ENCODE measurements at regions not wholly inside any gene's neighbourhood (a gene's known extent, or its start where the extent isn't known, plus 50 kb on each side); places are given as distances from the start of the nearest gene placed in this dataset.

GRCh38 chr4:116055857-116056827 is 942.7 kb upstream of the NDST4 start:
- H3K4me3 ChIP-seq (replicated peaks in 1 of 2; ENCODE audit: low read depth in 2 of 2, low read length in 2 of 2) = no peak overlapping the region
- TF ChIP-seq, protein P1, sequence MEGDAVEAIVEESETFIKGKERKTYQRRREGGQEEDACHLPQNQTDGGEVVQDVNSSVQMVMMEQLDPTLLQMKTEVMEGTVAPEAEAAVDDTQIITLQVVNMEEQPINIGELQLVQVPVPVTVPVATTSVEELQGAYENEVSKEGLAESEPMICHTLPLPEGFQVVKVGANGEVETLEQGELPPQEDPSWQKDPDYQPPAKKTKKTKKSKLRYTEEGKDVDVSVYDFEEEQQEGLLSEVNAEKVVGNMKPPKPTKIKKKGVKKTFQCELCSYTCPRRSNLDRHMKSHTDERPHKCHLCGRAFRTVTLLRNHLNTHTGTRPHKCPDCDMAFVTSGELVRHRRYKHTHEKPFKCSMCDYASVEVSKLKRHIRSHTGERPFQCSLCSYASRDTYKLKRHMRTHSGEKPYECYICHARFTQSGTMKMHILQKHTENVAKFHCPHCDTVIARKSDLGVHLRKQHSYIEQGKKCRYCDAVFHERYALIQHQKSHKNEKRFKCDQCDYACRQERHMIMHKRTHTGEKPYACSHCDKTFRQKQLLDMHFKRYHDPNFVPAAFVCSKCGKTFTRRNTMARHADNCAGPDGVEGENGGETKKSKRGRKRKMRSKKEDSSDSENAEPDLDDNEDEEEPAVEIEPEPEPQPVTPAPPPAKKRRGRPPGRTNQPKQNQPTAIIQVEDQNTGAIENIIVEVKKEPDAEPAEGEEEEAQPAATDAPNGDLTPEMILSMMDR (IDR thresholded peaks at IDR 0.05; ENCODE audit: low read depth, low read length) = peak; percentile 1
- peak; percentile 5 to 25 for DNase-seq (ENCODE audit: low read depth in 2 of 2)

DNA sequence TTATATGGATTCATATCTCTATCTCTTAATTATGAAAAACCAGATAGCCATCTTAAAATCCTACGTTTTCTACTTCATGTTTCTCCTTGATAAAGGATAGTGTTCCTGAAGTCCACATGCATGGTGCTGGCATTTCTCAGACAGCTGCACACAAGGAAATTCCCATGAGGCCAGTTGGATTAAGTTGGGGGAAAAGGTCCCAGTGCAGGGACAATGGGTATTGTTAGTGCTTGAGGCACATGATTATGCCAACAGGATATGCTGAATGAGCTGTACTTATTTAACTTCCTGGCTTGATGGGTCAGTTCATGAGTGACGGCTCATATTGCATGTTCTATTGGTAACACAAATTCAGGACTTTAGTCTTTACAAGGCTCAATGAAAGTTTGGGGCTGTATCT is 913.9 kb upstream of the NDST4 start:
- H3K4me3 ChIP-seq (replicated peaks in 1 of 2; ENCODE audit: low read depth in 2 of 2, low read length in 2 of 2) = no peak overlapping the region
- TF ChIP-seq, protein P1 (IDR thresholded peaks at IDR 0.05; ENCODE audit: low read depth, low read length) = no peak
- DNase-seq (ENCODE audit: low read depth in 2 of 2) = no peak

DNA sequence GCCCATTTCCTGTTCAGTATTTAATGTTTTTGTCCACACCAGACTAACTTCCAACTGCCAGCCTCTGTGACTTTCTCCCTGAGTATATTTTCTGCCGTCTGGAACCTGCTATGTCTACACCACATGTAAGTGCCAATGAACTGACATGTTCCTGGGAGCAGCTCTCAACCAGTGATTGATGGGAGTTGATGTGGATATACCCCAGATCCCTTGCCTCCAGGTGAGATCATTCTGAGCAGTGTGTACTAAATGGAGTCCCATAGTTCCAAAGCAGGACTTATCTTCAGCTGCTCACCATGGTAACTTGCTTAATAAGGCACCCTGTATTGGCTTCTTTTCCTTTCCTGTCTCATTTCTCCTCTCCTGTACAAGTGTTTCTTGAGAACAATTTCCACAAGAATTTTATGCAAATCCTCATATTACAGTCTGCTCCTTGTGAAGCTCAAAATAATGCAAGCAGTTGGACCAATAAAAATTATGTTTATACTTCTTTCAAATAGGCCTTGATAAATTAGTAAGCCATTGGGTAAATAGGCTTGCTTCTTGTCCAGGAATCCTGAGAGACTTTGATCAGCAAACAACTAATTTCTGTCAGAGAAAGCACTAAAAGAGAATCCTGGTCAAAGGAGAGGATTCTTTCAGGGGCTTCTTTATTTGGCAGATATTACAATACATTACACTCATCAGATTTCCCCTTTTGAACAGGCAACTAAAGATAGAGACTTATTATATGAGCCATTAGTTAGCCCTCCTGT is 911.7 kb upstream of the NDST4 start:
- DNase-seq (ENCODE audit: low read depth in 2 of 2) = no peak
- no peak overlapping the region for H3K4me3 ChIP-seq (replicated peaks in 1 of 2; ENCODE audit: low read depth in 2 of 2, low read length in 2 of 2)
- TF ChIP-seq, protein P1 (IDR thresholded peaks at IDR 0.05; ENCODE audit: low read depth, low read length) = no peak

DNA sequence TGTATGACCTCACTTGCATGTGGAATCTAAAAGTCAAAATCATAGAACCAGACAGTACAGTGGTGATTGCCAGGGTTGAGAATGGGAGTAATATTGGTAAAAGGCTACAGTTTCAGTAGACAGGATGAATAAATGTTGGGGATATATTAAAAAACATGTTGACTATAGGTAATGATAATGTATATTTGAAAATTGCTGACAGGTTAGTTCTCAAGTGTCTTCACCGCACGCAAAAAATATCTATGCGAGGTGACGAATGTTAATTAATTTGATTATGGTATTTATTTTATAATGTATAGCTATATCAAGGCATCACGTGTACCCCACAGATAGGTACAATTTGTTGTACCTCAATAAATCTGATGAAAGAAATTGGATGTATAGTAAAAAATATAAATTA is 909.6 kb upstream of the NDST4 start:
- TF ChIP-seq, protein P1 (IDR thresholded peaks at IDR 0.05; ENCODE audit: low read depth, low read length) = no peak
- no peak for DNase-seq (ENCODE audit: low read depth in 2 of 2)
- no peak overlapping the region for H3K4me3 ChIP-seq (replicated peaks in 1 of 2; ENCODE audit: low read depth in 2 of 2, low read length in 2 of 2)

DNA sequence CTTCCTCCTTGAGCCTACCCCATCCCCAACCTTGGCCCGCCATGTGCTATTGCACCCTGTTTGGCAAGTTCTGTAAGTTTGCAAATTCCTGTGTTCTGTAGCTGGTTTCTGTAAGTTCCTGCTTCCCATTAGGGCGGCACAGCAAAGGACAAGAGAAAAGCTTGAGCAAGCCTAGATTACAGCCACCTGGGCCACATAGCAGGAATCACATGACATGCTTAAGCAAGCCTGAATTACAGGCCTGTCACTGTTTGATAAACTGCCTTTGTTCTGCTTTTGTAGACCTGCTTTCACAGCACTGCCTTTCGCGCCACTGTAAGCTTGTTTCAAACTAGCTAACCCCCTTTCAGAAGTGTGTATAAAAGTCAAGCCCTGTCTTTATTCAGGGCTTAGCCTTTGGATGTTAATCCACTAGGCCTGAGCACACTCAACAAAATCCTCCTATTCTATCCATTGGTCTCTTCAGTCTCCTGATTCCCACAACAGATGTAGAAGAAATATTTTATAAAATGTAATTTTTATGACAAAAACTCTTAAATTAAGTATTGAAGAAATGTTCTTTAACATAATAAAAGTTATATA is 906.8 kb upstream of the NDST4 start:
- TF ChIP-seq, protein P1 (IDR thresholded peaks at IDR 0.05; ENCODE audit: low read depth, low read length) = no peak
- DNase-seq (ENCODE audit: low read depth in 2 of 2) = no peak
- H3K4me3 ChIP-seq (replicated peaks in 1 of 2; ENCODE audit: low read depth in 2 of 2, low read length in 2 of 2) = no peak overlapping the region

GRCh38 chr4:116018831-116019230 is 905.4 kb upstream of the NDST4 start:
- no peak overlapping the region for H3K4me3 ChIP-seq (replicated peaks in 1 of 2; ENCODE audit: low read depth in 2 of 2, low read length in 2 of 2)
- DNase-seq (ENCODE audit: low read depth in 2 of 2) = no peak
- TF ChIP-seq, protein P1 (IDR thresholded peaks at IDR 0.05; ENCODE audit: low read depth, low read length) = no peak
